Renal cortex interstitium (tissue), 11 donors: ENCODE measurements at regions not wholly inside any gene's neighbourhood (a gene's known extent, or its start where the extent isn't known, plus 50 kb on each side); places are given as distances from the start of the nearest gene placed in this dataset.

Source experiments
- DNase-seq, 11 donors: peaks; one replicate each; pipeline ENCODE4 v3.0.0-alpha.2; 2013; ENCODE audit warnings: low read depth in 9 of 11, low spot score in 4 of 11; ENCODE audit errors: extremely low read depth in 1 of 11

- no peak for DNase-seq
These were observed 231.4 kb upstream of the WSCD1 start for GRCh38 chr17:5838661-5839300.

- no peak for DNase-seq
These were observed 229.2 kb upstream of the WSCD1 start for GRCh38 chr17:5840811-5841446.

GRCh38 chr17:5841862-5842261 is 228.3 kb upstream of the WSCD1 start:
- no peak for DNase-seq

GRCh38 chr17:5843366-5844026 is 226.7 kb upstream of the WSCD1 start:
- no peak for DNase-seq

- no peak for DNase-seq
These were observed 224.2 kb upstream of the WSCD1 start for GRCh38 chr17:5846001-5846400.

GRCh38 chr17:5854871-5855554 is 215.2 kb upstream of the WSCD1 start:
- DNase-seq = peak in 1 of 11 donors; percentile 19

- DNase-seq = no peak
These were observed 208.9 kb upstream of the WSCD1 start for GRCh38 chr17:5861246-5861645.

GRCh38 chr17:5861854-5862253 is 208.3 kb upstream of the WSCD1 start:
- no peak for DNase-seq

- no peak for DNase-seq
These were observed 207.8 kb upstream of the WSCD1 start for GRCh38 chr17:5862395-5862794.

- DNase-seq = no peak
These were observed 205.2 kb upstream of the WSCD1 start for GRCh38 chr17:5864741-5865657.

GRCh38 chr17:5866978-5867377 is 203.2 kb upstream of the WSCD1 start:
- DNase-seq = no peak

- no peak for DNase-seq
These were observed 201.0 kb upstream of the WSCD1 start for GRCh38 chr17:5869041-5869745.

- no peak for DNase-seq
These were observed 199.8 kb upstream of the WSCD1 start for GRCh38 chr17:5870231-5870953.

GRCh38 chr17:5871666-5872065 is 198.5 kb upstream of the WSCD1 start:
- no peak for DNase-seq

GRCh38 chr17:5872831-5873230 is 197.3 kb upstream of the WSCD1 start:
- DNase-seq = no peak

- no peak for DNase-seq
These were observed 196.4 kb upstream of the WSCD1 start for GRCh38 chr17:5873781-5874180.

GRCh38 chr17:5874486-5874885 is 195.7 kb upstream of the WSCD1 start:
- no peak for DNase-seq

- DNase-seq = no peak
These were observed 192.8 kb upstream of the WSCD1 start for GRCh38 chr17:5877366-5877765.
